PC-9 (cell line): ENCODE measurements at regions not wholly inside any gene's neighbourhood (a gene's known extent, or its start where the extent isn't known, plus 50 kb on each side); places are given as distances from the start of the nearest gene placed in this dataset.

Experiments
- BruUV-seq: library from RNA; stranded (reverse); fragments of 400-500 nt; replicated peaks from 2 replicates; lab custom pipeline; 2021; lab: Mats Ljungman, UMichigan
- CTCF ChIA-PET: fragments of 300-600 bp; sonication (Branson Sonifier 250); formaldehyde crosslinking; loops from one replicate; lab custom pipeline; 2022; ENCODE audit warnings: antibody characterized with exemption; lab: Charles Lee
- POLR2A ChIA-PET: fragments of 300-600 bp; sonication (Branson Sonifier 250); formaldehyde crosslinking; loops from one replicate; lab custom pipeline; 2022; ENCODE audit warnings: antibody characterized with exemption; ENCODE audit not compliant: unreplicated experiment; lab: Charles Lee
- DNase-seq, 2 experiments: peaks; one replicate each; pipeline versions ENCODE4 v3.0.0 to v3.0.0-alpha.2; 2015 to 2022; ENCODE audit warnings: mixed read lengths in 1 of 2
- H2AFZ ChIP-seq: fragments of 200-600 bp; sonication (generic); 2 replicates; pipeline ENCODE4 v1.8.1; 2017; ENCODE audit warnings: antibody characterized with exemption
- H3F3A ChIP-seq: fragments of 200-600 bp; sonication (generic); 2 replicates; pipeline ENCODE4 v1.8.1; 2017; ENCODE audit warnings: antibody characterized with exemption, mild to moderate bottlenecking, low read depth; ENCODE audit not compliant: insufficient read depth
- H3K27ac ChIP-seq: fragments of 200-600 bp; sonication (generic); 2 replicates; pipeline ENCODE4 v1.6.1; 2016; ENCODE audit warnings: mixed run types
- H3K27me3 ChIP-seq: fragments of 200-600 bp; sonication (generic); 2 replicates; pipeline ENCODE4 v1.6.1; 2016; ENCODE audit warnings: low read depth, mixed run types; ENCODE audit not compliant: insufficient read depth
- H3K36me3 ChIP-seq: fragments of 200-600 bp; sonication (generic); 2 replicates; pipeline ENCODE4 v1.6.1; 2016; ENCODE audit warnings: low read depth, mixed run types
- H3K4me1 ChIP-seq: fragments of 200-600 bp; sonication (generic); replicated peaks from 2 replicates; pipeline ENCODE4 v1.6.1; 2016; ENCODE audit warnings: mixed run types; ENCODE audit not compliant: insufficient read depth
- H3K4me2 ChIP-seq: fragments of 200-600 bp; sonication (generic); 2 replicates; pipeline ENCODE4 v1.6.1; 2017; ENCODE audit warnings: mixed run types
- H3K4me3 ChIP-seq: fragments of 200-600 bp; sonication (generic); 2 replicates; pipeline ENCODE4 v1.6.1; 2016; ENCODE audit warnings: mixed run types
- H3K79me2 ChIP-seq: fragments of 200-600 bp; sonication (generic); 2 replicates; pipeline ENCODE4 v1.6.1; 2017; ENCODE audit warnings: low read depth, mixed run types
- H3K9me2 ChIP-seq: fragments of 200-600 bp; sonication (generic); 2 replicates; pipeline ENCODE4 v1.8.1; 2017; ENCODE audit warnings: mild to moderate bottlenecking; ENCODE audit not compliant: insufficient read depth
- H3K9me3 ChIP-seq: fragments of 200-600 bp; sonication (generic); 2 replicates; pipeline ENCODE4 v1.8.1; 2016; ENCODE audit warnings: low read depth; ENCODE audit not compliant: insufficient read depth
- H4K20me1 ChIP-seq: fragments of 200-600 bp; sonication (generic); 2 replicates; pipeline ENCODE4 v1.8.1; 2017; ENCODE audit not compliant: insufficient read depth
- EZH2 ChIP-seq: fragments of 200-600 bp; sonication (generic); IDR thresholded peaks from 2 replicates; pipeline ENCODE4 v1.8.0; 2017; ENCODE audit warnings: antibody characterized with exemption, low read depth
- intact Hi-C: fragments of 100-400 bp; cut with micrococcal nuclease; formaldehyde crosslinking; loops from one replicate; pipeline ENCODE4 v1.10.0; 2022; ENCODE audit not compliant: unreplicated experiment
- TF ChIP-seq, protein P1 (sequence below): fragments of 200-600 bp; sonication (generic); conservative IDR thresholded peaks from 2 replicates; pipeline ENCODE4 v1.6.1; 2017; ENCODE audit warnings: mixed run types, antibody characterized with exemption, mild to moderate bottlenecking, moderate library complexity

DNA sequence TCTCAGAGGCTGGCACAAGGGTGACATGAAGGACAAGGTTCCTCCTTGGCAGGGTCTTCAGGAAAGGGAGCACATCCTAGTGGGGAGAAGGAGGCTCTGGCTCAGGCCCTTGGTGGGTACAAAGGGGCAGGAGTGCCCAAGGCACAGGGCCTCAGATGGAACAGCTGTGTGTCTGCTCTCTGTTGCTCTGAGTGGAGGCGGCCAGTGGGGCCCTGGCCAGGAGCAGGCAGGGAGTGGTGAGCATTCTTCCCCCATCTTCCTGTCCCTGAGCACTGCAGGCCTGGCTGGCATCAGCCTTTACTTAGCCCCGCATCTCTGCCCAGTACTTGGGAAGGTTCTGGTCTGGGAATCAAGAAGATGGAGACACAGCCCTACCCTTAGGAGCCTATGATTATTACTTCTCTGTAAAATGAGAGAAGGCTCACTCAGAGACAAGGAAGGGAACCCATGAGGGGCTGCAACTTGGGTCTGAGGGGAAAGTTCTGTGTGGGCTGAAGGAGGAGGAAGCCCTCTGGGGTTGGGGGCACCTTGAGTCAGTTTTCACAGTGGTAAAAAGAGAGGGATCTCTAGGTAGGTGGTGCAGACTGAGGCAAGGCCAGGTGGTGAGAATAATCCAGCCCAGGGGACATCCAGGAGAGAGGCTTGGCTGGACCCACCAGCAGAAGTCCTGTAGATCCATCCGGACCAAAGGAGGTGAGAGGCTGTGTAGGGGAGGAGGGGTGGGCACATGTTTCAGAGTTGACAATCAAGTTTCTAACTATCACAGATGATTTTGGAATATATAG lies 173.5 kb downstream of the TSHZ3 start:
- ChIA-PET POLR2A (no interaction called here), CTCF (no interaction called here)
- no peak overlapping the region for H2AFZ ChIP-seq
- DNase-seq: no peak
- H3K9me3 ChIP-seq: no peaks in the 10 kb centered on the region
- H3K9me2 ChIP-seq: no peaks in the 10 kb centered on the region
- H3K27ac ChIP-seq: no peak overlapping the region
- H3F3A ChIP-seq: no peaks in the 10 kb centered on the region
- BruUV-seq: no TSS peak
- H4K20me1 ChIP-seq: no peaks in the 10 kb centered on the region
- no peak overlapping the region for H3K4me3 ChIP-seq
- H3K27me3 ChIP-seq: peaks cover 7% of the 10 kb centered on the region; the same call in 1 of the 2 replicates
- no peak for TF ChIP-seq EZH2
- TF ChIP-seq, protein P1, sequence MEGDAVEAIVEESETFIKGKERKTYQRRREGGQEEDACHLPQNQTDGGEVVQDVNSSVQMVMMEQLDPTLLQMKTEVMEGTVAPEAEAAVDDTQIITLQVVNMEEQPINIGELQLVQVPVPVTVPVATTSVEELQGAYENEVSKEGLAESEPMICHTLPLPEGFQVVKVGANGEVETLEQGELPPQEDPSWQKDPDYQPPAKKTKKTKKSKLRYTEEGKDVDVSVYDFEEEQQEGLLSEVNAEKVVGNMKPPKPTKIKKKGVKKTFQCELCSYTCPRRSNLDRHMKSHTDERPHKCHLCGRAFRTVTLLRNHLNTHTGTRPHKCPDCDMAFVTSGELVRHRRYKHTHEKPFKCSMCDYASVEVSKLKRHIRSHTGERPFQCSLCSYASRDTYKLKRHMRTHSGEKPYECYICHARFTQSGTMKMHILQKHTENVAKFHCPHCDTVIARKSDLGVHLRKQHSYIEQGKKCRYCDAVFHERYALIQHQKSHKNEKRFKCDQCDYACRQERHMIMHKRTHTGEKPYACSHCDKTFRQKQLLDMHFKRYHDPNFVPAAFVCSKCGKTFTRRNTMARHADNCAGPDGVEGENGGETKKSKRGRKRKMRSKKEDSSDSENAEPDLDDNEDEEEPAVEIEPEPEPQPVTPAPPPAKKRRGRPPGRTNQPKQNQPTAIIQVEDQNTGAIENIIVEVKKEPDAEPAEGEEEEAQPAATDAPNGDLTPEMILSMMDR: no peak
- no peaks in the 10 kb centered on the region for H3K4me1 ChIP-seq
- H3K4me2 ChIP-seq: no peak overlapping the region
- no peaks in the 10 kb centered on the region for H3K36me3 ChIP-seq
- H3K79me2 ChIP-seq: no peaks in the 10 kb centered on the region
- intact Hi-C loops: no loop called here

DNA sequence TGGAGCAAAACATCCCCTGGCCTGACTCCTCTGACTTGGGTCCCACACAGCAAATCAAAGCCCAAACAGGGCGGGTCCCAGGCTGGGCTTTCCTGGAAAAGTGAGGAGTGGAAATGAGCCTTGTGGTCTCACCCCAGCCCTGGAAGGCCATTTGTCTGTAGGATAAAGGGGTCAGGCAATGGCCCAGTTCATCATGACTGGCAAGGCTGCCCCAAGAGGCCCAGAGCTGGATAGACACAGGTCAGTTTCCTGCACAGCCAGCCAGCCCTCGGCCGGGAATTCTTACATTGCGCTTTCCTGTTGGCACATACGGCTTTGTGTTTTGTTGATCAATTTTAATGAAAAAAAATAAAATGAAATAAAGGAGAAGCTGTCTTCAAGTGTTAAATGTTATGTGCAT lies 174.3 kb downstream of the TSHZ3 start:
- no TSS peak for BruUV-seq
- H3K9me3 ChIP-seq: no peaks in the 10 kb centered on the region
- no peaks in the 10 kb centered on the region for H3K36me3 ChIP-seq
- DNase-seq: no peak
- no peaks in the 10 kb centered on the region for H3F3A ChIP-seq
- intact Hi-C loops: no loop called here
- H3K27me3 ChIP-seq: peaks cover 7% of the 10 kb centered on the region; the same call in 1 of the 2 replicates
- TF ChIP-seq EZH2: no peak
- TF ChIP-seq, protein P1: no peak
- H3K9me2 ChIP-seq: no peaks in the 10 kb centered on the region
- H2AFZ ChIP-seq: no peak overlapping the region
- H4K20me1 ChIP-seq: no peaks in the 10 kb centered on the region
- H3K27ac ChIP-seq: no peak overlapping the region
- POLR2A ChIA-PET: no interaction called here
- H3K4me1 ChIP-seq: no peaks in the 10 kb centered on the region
- no peak overlapping the region for H3K4me2 ChIP-seq
- CTCF ChIA-PET: no interaction called here
- H3K79me2 ChIP-seq: no peaks in the 10 kb centered on the region
- H3K4me3 ChIP-seq: no peak overlapping the region

DNA sequence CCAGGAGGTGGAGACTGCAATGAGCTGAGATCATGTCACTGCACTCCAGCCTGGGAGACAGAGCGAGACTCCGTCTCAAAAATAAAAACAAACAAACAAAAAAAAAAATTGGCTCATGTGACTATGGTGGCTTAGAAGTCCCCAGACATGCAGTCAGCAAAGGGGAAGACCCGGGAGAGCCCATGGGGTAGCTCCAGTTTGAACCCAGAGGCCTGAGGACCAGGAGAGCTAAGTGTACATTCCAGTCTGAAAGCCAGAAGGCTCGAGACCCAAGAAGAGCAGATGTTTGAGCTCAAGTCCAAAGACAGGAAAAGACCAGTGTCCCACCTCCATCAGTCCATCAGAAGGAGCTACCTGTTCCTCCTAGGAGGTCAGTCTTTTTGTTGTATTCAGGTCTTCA lies 175.2 kb downstream of the TSHZ3 start:
- Histone ChIP-seq H4K20me1 (no peaks in the 10 kb centered on the region), H3K9me2 (no peaks in the 10 kb centered on the region), H3K79me2 (no peaks in the 10 kb centered on the region), H2AFZ (no peak overlapping the region), H3K4me3 (no peak overlapping the region), H3K9me3 (no peaks in the 10 kb centered on the region), H3F3A (no peaks in the 10 kb centered on the region), H3K4me1 (no peaks in the 10 kb centered on the region), H3K27ac (no peak overlapping the region), H3K36me3 (no peaks in the 10 kb centered on the region), H3K27me3 (peaks cover 10% of the 10 kb centered on the region), H3K4me2 (no peak overlapping the region)
- no peak for TF ChIP-seq EZH2
- TF ChIP-seq, protein P1: no peak
- CTCF ChIA-PET: no interaction called here
- POLR2A ChIA-PET: no interaction called here
- no peak for DNase-seq
- intact Hi-C loops: no loop called here
- BruUV-seq: no TSS peak
